Erythroblast (primary cell): ENCODE measurements at regions not wholly inside any gene's neighbourhood (a gene's known extent, or its start where the extent isn't known, plus 50 kb on each side); places are given as distances from the start of the nearest gene placed in this dataset.

Experiments used
- GATA1 ChIP-seq: IDR thresholded peaks from 2 replicates; pipeline ENCODE4 v1.6.1; 2011; ENCODE audit warnings: low read depth, mild to moderate bottlenecking, control low read depth, low read length, moderate library complexity
- POLR2A ChIP-seq: IDR thresholded peaks from 2 replicates; pipeline ENCODE4 v1.6.1; 2011; ENCODE audit warnings: mild to moderate bottlenecking, low read length

- TF ChIP-seq POLR2A: no peak
- no peak for TF ChIP-seq GATA1
Observed at GRCh38 chr14:21724090-21724973, 50.7 kb upstream of the OR4E1 start.
